CD4-positive, alpha-beta T cell (primary cell): ENCODE measurements at regions not wholly inside any gene's neighbourhood (a gene's known extent, or its start where the extent isn't known, plus 50 kb on each side); places are given as distances from the start of the nearest gene placed in this dataset.

Experiments
- ATAC-seq: fragments of 200-7000 bp; cut with Tn5 transposase; one replicate; pipeline ENCODE4 v1.10.0; 2022; ENCODE audit warnings: mild to moderate bottlenecking; ENCODE audit not compliant: poor library complexity
- CTCF ChIA-PET: fragments of 350-600 bp; sonication (Branson Sonifier 250); formaldehyde crosslinking; loops from one replicate; lab custom pipeline; 2021; ENCODE audit warnings: antibody characterized with exemption, inconsistent platforms; lab: Charles Lee
- POLR2A ChIA-PET: fragments of 350-600 bp; sonication (Branson Sonifier 250); formaldehyde crosslinking; loops from one replicate; lab custom pipeline; 2021; ENCODE audit warnings: antibody characterized with exemption, inconsistent platforms; lab: Charles Lee
- DNase-seq, 14 experiments: peaks; one replicate each; pipeline ENCODE4 v3.0.0-alpha.2; 2013 to 2020; ENCODE audit warnings: mixed read lengths in 2 of 14
- H3K27ac ChIP-seq, 2 donors: one replicate each; pipeline versions ENCODE4 v1.5.1 to v1.7.0; 2013; ENCODE audit warnings: low read length in 2 of 2, low read depth in 1 of 2, mild to moderate bottlenecking in 1 of 2
- H3K27me3 ChIP-seq, 2 experiments: 1 replicate in 1 of 2; 2 replicates in 1 of 2; pipeline versions ENCODE4 v1.6.1 to v1.7.0; 2013; ENCODE audit warnings: low read length in 2 of 2, control low read depth in 1 of 2, mild to moderate bottlenecking in 1 of 2, moderate library complexity in 1 of 2; ENCODE audit not compliant: insufficient read depth in 2 of 2, control insufficient read depth in 1 of 2
- H3K36me3 ChIP-seq: one replicate; pipeline ENCODE4 v1.6.1; 2013; ENCODE audit warnings: low read length, control low read depth; ENCODE audit not compliant: insufficient read depth
- H3K4me1 ChIP-seq: one replicate; pipeline ENCODE4 v1.6.1; 2013; ENCODE audit warnings: low read length, control low read depth; ENCODE audit not compliant: insufficient read depth
- H3K4me3 ChIP-seq: one replicate; pipeline ENCODE4 v1.5.1; 2013; ENCODE audit warnings: mild to moderate bottlenecking, low read length, moderate library complexity
- H3K9me3 ChIP-seq, 2 experiments: 1 replicate in 1 of 2; 2 replicates in 1 of 2; pipeline versions ENCODE4 v1.6.1 to v1.7.0; 2013; ENCODE audit warnings: low read length in 2 of 2, mild to moderate bottlenecking in 2 of 2, control low read depth in 1 of 2, moderate library complexity in 1 of 2; ENCODE audit not compliant: control insufficient read depth in 1 of 2, insufficient read depth in 1 of 2
- H3K27ac Mint-ChIP-seq: one replicate; pipeline ENCODE4 v1.8.0; 2020; ENCODE audit warnings: mixed read lengths
- H3K27me3 Mint-ChIP-seq: one replicate; pipeline ENCODE4 v1.8.0; 2021; ENCODE audit warnings: mixed read lengths
- H3K36me3 Mint-ChIP-seq: one replicate; pipeline ENCODE4 v1.8.0; 2021; ENCODE audit warnings: low read depth, mixed read lengths
- H3K4me1 Mint-ChIP-seq: one replicate; pipeline ENCODE4 v1.8.0; 2021; ENCODE audit warnings: low read depth, mixed read lengths
- H3K4me3 Mint-ChIP-seq: one replicate; pipeline ENCODE4 v1.8.0; 2020; ENCODE audit warnings: mild to moderate bottlenecking, mixed read lengths
- H3K9me3 Mint-ChIP-seq: one replicate; pipeline ENCODE4 v1.8.0; 2020; ENCODE audit warnings: mixed read lengths
- intact Hi-C, 2 experiments: fragments of 100-400 bp; cut with DNase I in 1 of 2; cut with micrococcal nuclease in 1 of 2; formaldehyde crosslinking; loops; one replicate each; pipeline versions ENCODE4 v1.15.1 to v1.9.0; 2023 to 2025; cut with DNase I, micrococcal nuclease
- TF ChIP-seq, protein P1 (sequence below): fragments of 200-600 bp; IDR thresholded peaks from one replicate; pipeline ENCODE4 v1.8.0; 2022; ENCODE audit warnings: antibody characterized with exemption, mild to moderate bottlenecking

DNA sequence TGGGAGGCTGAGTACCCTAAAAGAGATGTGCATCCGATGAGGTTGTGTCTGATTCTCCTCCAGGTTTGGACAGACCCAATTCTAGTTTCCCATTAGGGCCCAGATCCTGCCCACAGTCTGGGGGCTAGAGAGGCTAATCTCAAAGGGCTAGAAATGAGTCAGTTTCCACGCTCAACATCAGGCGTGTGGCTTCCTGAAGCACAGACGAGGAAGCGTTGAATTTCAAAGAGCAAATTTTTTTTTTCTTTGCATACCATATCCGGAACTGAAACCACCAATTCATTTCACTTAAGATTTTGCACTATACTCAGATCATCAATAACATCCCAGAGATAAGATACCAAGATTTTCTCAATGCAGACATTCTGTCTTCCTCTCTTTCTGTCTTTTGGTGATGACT lies 173.8 kb upstream of the BCL6 start:
- TF ChIP-seq, protein P1, sequence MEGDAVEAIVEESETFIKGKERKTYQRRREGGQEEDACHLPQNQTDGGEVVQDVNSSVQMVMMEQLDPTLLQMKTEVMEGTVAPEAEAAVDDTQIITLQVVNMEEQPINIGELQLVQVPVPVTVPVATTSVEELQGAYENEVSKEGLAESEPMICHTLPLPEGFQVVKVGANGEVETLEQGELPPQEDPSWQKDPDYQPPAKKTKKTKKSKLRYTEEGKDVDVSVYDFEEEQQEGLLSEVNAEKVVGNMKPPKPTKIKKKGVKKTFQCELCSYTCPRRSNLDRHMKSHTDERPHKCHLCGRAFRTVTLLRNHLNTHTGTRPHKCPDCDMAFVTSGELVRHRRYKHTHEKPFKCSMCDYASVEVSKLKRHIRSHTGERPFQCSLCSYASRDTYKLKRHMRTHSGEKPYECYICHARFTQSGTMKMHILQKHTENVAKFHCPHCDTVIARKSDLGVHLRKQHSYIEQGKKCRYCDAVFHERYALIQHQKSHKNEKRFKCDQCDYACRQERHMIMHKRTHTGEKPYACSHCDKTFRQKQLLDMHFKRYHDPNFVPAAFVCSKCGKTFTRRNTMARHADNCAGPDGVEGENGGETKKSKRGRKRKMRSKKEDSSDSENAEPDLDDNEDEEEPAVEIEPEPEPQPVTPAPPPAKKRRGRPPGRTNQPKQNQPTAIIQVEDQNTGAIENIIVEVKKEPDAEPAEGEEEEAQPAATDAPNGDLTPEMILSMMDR: no peak
- H3K4me3 ChIP-seq: peak overlapping the region; percentile 30
- ATAC-seq: peak; percentile 87

DNA sequence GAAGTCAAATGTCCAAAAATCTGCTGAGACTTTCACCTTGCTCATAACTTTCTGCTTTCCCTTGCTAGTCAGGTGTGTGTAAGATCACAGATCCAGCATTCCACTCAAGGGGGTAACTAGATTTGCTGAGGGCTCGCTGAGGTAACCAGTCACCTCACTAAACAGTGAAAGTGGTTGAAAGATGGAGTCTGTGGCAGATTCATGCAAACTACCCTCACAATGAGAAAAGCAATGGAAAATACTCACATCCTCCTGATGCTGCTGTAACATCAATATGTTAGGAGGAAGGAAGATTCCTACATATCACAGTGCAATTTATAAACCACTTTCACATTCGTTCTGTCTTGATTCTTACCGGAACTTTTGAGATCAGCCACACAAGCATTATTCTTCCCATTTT lies 174.3 kb upstream of the BCL6 start:
- H3K4me3 Mint-ChIP-seq: peak overlapping the region; percentile 82
- DNase-seq (peak in 3 of 14 experiments; percentile 40 to 61 (median 42)), ATAC-seq (peak; percentile 49)
- peaks cover 0 to 4% of the 10 kb centered on the region in 2 experiments for H3K9me3 ChIP-seq
- intact Hi-C loops: loop anchor here (2.0 to 10.0 kb wide), 4 partner anchors 55 to 1225 kb away; partner anchors contain the start of gene BCL6 (in 1 of the 2)
- peaks cover 55% of the 10 kb centered on the region for H3K4me1 Mint-ChIP-seq
- TF ChIP-seq, protein P1: no peak
- H3K36me3 Mint-ChIP-seq: no peaks in the 10 kb centered on the region
- no peaks in the 10 kb centered on the region for H3K27me3 Mint-ChIP-seq
- ChIA-PET POLR2A (no interaction called here), CTCF (interaction anchor here (1.2 kb wide), 1 partner anchor 180 kb away, joined by 5 read pairs; no protein-coding TSS in a partner anchor)
- peak overlapping the region; percentile 30 for H3K4me3 ChIP-seq
- peak overlapping the region; percentile 8 to 53 for H3K27ac ChIP-seq
- peak overlapping the region; percentile 85 for H3K27ac Mint-ChIP-seq
- H3K27me3 ChIP-seq: no peaks in the 10 kb centered on the region
- no peaks in the 10 kb centered on the region for H3K36me3 ChIP-seq
- H3K4me1 ChIP-seq: peaks cover 22% of the 10 kb centered on the region
- H3K9me3 Mint-ChIP-seq: peaks cover under 1% of the 10 kb centered on the region

More for the DNA sequence above, 173.8 kb upstream of the BCL6 start:
- Mint-ChIP-seq H3K9me3 (no peaks in the 10 kb centered on the region), H3K27me3 (no peaks in the 10 kb centered on the region), H3K4me1 (peaks cover 56% of the 10 kb centered on the region), H3K4me3 (peak overlapping the region; percentile 82), H3K36me3 (no peaks in the 10 kb centered on the region), H3K27ac (peak overlapping the region; percentile 85)
- CTCF ChIA-PET: interaction anchor here (1.2 kb wide), 1 partner anchor 179 kb away, joined by 5 read pairs; no protein-coding TSS in a partner anchor
- H3K36me3 ChIP-seq: no peaks in the 10 kb centered on the region
- H3K27me3 ChIP-seq: no peaks in the 10 kb centered on the region
- intact Hi-C loops: loop anchor here (2.0 to 10.0 kb wide), 4 partner anchors 56 to 1226 kb away; partner anchors contain the start of gene BCL6 (in 1 of the 2)
- peaks cover 22% of the 10 kb centered on the region for H3K4me1 ChIP-seq
- no peaks in the 10 kb centered on the region for H3K9me3 ChIP-seq
- POLR2A ChIA-PET: interaction anchor here (1.0 to 1.3 kb wide), 2 partner anchors 8 to 81 kb away, joined by 3 read pairs; no protein-coding TSS in a partner anchor
- peak overlapping the region; percentile 8 to 53 for H3K27ac ChIP-seq
- DNase-seq: peak; percentile 20 to 84 (median 45)

DNA sequence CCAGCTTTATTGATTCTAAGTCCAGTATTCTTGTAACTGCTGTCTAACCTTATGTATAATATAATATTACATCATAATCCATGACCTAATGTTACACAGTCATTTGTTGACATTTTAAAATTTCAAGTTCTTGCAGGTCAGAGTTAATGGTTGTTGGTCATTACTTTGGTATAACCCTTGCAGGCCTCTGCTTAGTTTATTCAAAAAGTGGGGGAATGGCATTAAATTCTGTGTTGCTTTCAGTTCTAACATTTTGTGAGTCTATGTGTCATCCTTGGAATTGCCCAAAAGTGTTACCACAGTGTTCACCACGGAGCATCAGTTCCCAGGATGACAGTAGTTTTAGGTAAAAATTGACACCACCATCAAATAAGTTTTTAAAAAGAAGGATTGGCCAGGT lies 174.8 kb upstream of the BCL6 start:
- TF ChIP-seq, protein P1: no peak
- Histone ChIP-seq H3K9me3 (peaks cover 0 to 9% of the 10 kb centered on the region in 2 experiments), H3K4me1 (peaks cover 22% of the 10 kb centered on the region)

More for the DNA sequence above, 174.8 kb upstream of the BCL6 start:
- intact Hi-C loops: no loop called here
- H3K27ac ChIP-seq: no peak overlapping the region
- Mint-ChIP-seq H3K27ac (peak overlapping the region; percentile 85), H3K4me3 (peak overlapping the region; percentile 82), H3K4me1 (peaks cover 55% of the 10 kb centered on the region), H3K36me3 (no peaks in the 10 kb centered on the region), H3K27me3 (no peaks in the 10 kb centered on the region), H3K9me3 (peaks cover 4% of the 10 kb centered on the region)
- ATAC-seq: no peak
- POLR2A ChIA-PET: no interaction called here
- peak overlapping the region; percentile 30 for H3K4me3 ChIP-seq
- no peaks in the 10 kb centered on the region for H3K36me3 ChIP-seq
- peak in 2 of 14 experiments; percentile 13 to 28 for DNase-seq
- CTCF ChIA-PET: interaction anchor here (0.7 kb wide), 1 partner anchor 59 kb away, joined by 3 read pairs; no protein-coding TSS in a partner anchor
- H3K27me3 ChIP-seq: no peaks in the 10 kb centered on the region
